GM12878 (cell line): ENCODE measurements at regions not wholly inside any gene's neighbourhood (a gene's known extent, or its start where the extent isn't known, plus 50 kb on each side); places are given as distances from the start of the nearest gene placed in this dataset.

Experiments
- ATAC-seq: fragments of 200-7000 bp; cut with Tn5 transposase; 3 replicates; pipeline ENCODE4 v1.9.1; 2020; ENCODE audit warnings: mild to moderate bottlenecking, moderate library complexity
- BruUV-seq: library from RNA; stranded (reverse); fragments of 400-500 nt; replicated peaks from 2 replicates; lab custom pipeline; 2021; lab: Mats Ljungman, UMichigan
- CTCF ChIA-PET: fragments of 300-600 bp; sonication (Branson Sonifier 250); formaldehyde crosslinking; extraction: SDS; loops from one replicate; lab custom pipeline; 2021; ENCODE audit warnings: inconsistent platforms; lab: Yijun Ruan, JAX
- POLR2A ChIA-PET: fragments of 350-600 bp; formaldehyde crosslinking; extraction: SDS; loops from one replicate; lab custom pipeline; 2021; ENCODE audit warnings: inconsistent platforms; lab: Charles Lee
- RAD21 ChIA-PET: fragments of 300-600 bp; sonication (Branson Sonifier 250); formaldehyde crosslinking; loops from one replicate; lab custom pipeline; 2023; ENCODE audit warnings: antibody characterized with exemption; ENCODE audit not compliant: unreplicated experiment; lab: Charles Lee
- SMC1A ChIA-PET: fragments of 300-600 bp; sonication (Branson Sonifier 250); formaldehyde crosslinking; loops from one replicate; lab custom pipeline; 2023; ENCODE audit not compliant: unreplicated experiment, uncharacterized antibody; lab: Charles Lee
- DNase-seq: peaks from one replicate; pipeline ENCODE4 v3.0.0-alpha.2; 2011; ENCODE audit warnings: low read depth, low spot score
- FAIRE-seq: peaks from 3 replicates; lab custom pipeline; 2011; peaks lifted over from hg19 to GRCh38; lab: Jason Lieb, UNC
- H2AFZ ChIP-seq: 2 replicates; pipeline ENCODE4 v1.6.0; 2011; ENCODE audit warnings: low read depth, low read length, control low read depth; ENCODE audit not compliant: control insufficient read depth
- H3K27ac ChIP-seq: 2 replicates; pipeline ENCODE4 v1.5.1; 2011; ENCODE audit warnings: control low read depth; ENCODE audit not compliant: control insufficient read depth, insufficient read depth
- H3K27me3 ChIP-seq, 2 experiments: replicated peaks in 1 of 2; 2 replicates each; pipeline versions ENCODE4 v1.6.0 to v1.6.1; 2011; ENCODE audit warnings: low read length in 1 of 2; ENCODE audit not compliant: control insufficient read depth in 2 of 2, insufficient read depth in 2 of 2
- H3K36me3 ChIP-seq, 2 experiments: 2 replicates each; pipeline ENCODE4 v1.5.1; 2011; ENCODE audit warnings: low read length in 1 of 2; ENCODE audit not compliant: control insufficient read depth in 2 of 2, insufficient read depth in 2 of 2
- H3K4me1 ChIP-seq: 2 replicates; pipeline ENCODE4 v1.6.1; 2011; ENCODE audit warnings: mild to moderate bottlenecking, low read length, moderate library complexity, mixed read lengths; ENCODE audit not compliant: control insufficient read depth, insufficient read depth
- H3K4me2 ChIP-seq: 2 replicates; pipeline ENCODE4 v1.6.0; 2011; ENCODE audit warnings: control low read depth; ENCODE audit not compliant: control insufficient read depth, insufficient read depth
- H3K4me3 ChIP-seq: fragments of 200-600 bp; sonication (generic); 2 replicates; pipeline ENCODE4 v1.5.1; 2016
- H3K79me2 ChIP-seq: 2 replicates; pipeline ENCODE4 v1.6.0; 2011; ENCODE audit warnings: low read length; ENCODE audit not compliant: control insufficient read depth, insufficient read depth
- H3K9ac ChIP-seq: 2 replicates; pipeline ENCODE4 v1.8.0; 2011; ENCODE audit warnings: low read length, control low read depth, mixed read lengths; ENCODE audit not compliant: control insufficient read depth, insufficient read depth
- H3K9me3 ChIP-seq: replicated peaks from 3 replicates; pipeline ENCODE4 v1.5.1; 2011; ENCODE audit warnings: mild to moderate bottlenecking, low read length; ENCODE audit not compliant: control insufficient read depth, insufficient read depth
- H4K20me1 ChIP-seq: 2 replicates; pipeline ENCODE4 v1.6.0; 2011; ENCODE audit not compliant: control insufficient read depth, insufficient read depth
- ASH2L ChIP-seq: fragments of 300-600, 200-600 bp; sonication (generic); IDR thresholded peaks from 2 replicates; pipeline ENCODE4 v1.6.1; 2017; ENCODE audit warnings: low read depth, mild to moderate bottlenecking, borderline replicate concordance
- POLR2AphosphoS5 ChIP-seq: IDR thresholded peaks from 2 replicates; pipeline ENCODE4 v1.6.1; 2011; ENCODE audit warnings: mild to moderate bottlenecking, low read length, inconsistent platforms
- RELB ChIP-seq: fragments of 450-650 bp; IDR thresholded peaks from 2 replicates; pipeline ENCODE4 v1.6.1; 2017; ENCODE audit warnings: low read depth, mild to moderate bottlenecking, moderate library complexity
- WRNIP1 ChIP-seq: IDR thresholded peaks from 2 replicates; pipeline ENCODE4 v1.6.1; 2011; ENCODE audit warnings: low read depth, low read length, improper control_type of control experiment, borderline replicate concordance
- ZNF622 ChIP-seq: fragments of 450-650 bp; IDR thresholded peaks from 2 replicates; pipeline ENCODE4 v1.6.1; 2017; ENCODE audit warnings: mild to moderate bottlenecking, inconsistent platforms
- WGBS: methylation state at CpG from one replicate; pipeline ENCODE4 v1.1.6; 2016; ENCODE audit warnings: low lambda C conversion rate; ENCODE audit not compliant: insufficient replicate concordance, insufficient coverage; ENCODE audit errors: missing lambda C conversion rate; 5-methylcytosine and 5-hydroxymethylcytosine counted together
- in situ Hi-C: fragments of 300-500 bp; cut with MboI; formaldehyde crosslinking; loops from 9 replicates; pipeline ENCODE4 v1.14.3; 2018; ENCODE audit warnings: mixed read lengths
- intact Hi-C: fragments of 100-400 bp; cut with micrococcal nuclease; formaldehyde crosslinking; loops from one replicate; pipeline ENCODE4 v1.14.2; 2022; ENCODE audit not compliant: unreplicated experiment

GRCh38 chr5:4831325-4831724 lies 308.8 kb upstream of the ADAMTS16 start:
- Histone ChIP-seq H3K4me2 (no peak overlapping the region), H3K4me3 (no peak overlapping the region), H3K27me3 (no peaks in the 10 kb centered on the region), H2AFZ (no peak overlapping the region), H3K79me2 (no peaks in the 10 kb centered on the region), H3K9me3 (no peaks in the 10 kb centered on the region), H3K4me1 (no peaks in the 10 kb centered on the region), H3K9ac (no peak overlapping the region), H3K36me3 (no peaks in the 10 kb centered on the region), H3K27ac (no peak overlapping the region), H4K20me1 (no peaks in the 10 kb centered on the region)
- RAD21 ChIA-PET = no interaction called here
- intact Hi-C loops = no loop called here
- no peak for FAIRE-seq
- 0% methylated on average over 1 of the region's 1 CpG for WGBS
- no TSS peak for BruUV-seq
- POLR2A ChIA-PET = no interaction called here
- no peak for DNase-seq
- CTCF ChIA-PET = no interaction called here
- in situ Hi-C loops = no loop called here
- no peak for ATAC-seq
- no peak for TF ChIP-seq POLR2AphosphoS5
- no peak for TF ChIP-seq WRNIP1
- TF ChIP-seq ASH2L = no peak
- TF ChIP-seq RELB = no peak
- SMC1A ChIA-PET = no interaction called here

GRCh38 chr5:4832471-4832870 lies 307.7 kb upstream of the ADAMTS16 start:
- intact Hi-C loops (no loop called here), in situ Hi-C loops (no loop called here)
- no peak overlapping the region for H3K9ac ChIP-seq
- no peak overlapping the region for H3K4me2 ChIP-seq
- ChIA-PET SMC1A (no interaction called here), POLR2A (no interaction called here), RAD21 (no interaction called here), CTCF (no interaction called here)
- H4K20me1 ChIP-seq = no peaks in the 10 kb centered on the region
- H3K27me3 ChIP-seq = no peaks in the 10 kb centered on the region
- 27% methylated on average over 5 of the region's 5 CpGs for WGBS
- H3K4me1 ChIP-seq = no peaks in the 10 kb centered on the region
- DNase-seq (no peak), FAIRE-seq (no peak), ATAC-seq (no peak)
- no peak overlapping the region for H3K27ac ChIP-seq
- H3K4me3 ChIP-seq = no peak overlapping the region
- H3K79me2 ChIP-seq = no peaks in the 10 kb centered on the region
- H3K36me3 ChIP-seq = no peaks in the 10 kb centered on the region
- no TSS peak for BruUV-seq
- no peak for TF ChIP-seq ZNF622
- no peak overlapping the region for H2AFZ ChIP-seq
- H3K9me3 ChIP-seq = no peaks in the 10 kb centered on the region; the same call in 2 of the 3 replicates
